ENCODE measurements at regions not wholly inside any gene's neighbourhood (a gene's known extent, or its start where the extent isn't known, plus 50 kb on each side); places are given as distances from the start of the nearest gene placed in this dataset.

DNA sequence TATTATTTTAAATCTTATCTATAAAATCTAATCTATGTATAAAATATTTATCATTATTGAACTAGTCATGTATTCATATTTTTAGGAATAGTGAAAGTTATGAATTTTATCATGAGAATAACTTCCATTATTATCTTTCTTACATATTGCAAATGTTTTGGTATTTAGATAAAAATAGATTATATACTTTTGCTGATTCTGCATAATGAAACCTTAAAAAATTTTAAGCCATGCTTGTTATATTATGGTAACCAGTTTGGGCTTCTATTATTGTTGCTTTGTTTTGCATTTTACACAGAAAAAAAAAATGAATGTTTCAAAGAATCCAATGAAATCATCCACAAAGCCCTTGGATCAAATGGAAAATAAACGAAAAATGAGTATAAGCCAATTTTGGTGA lies 772.5 kb downstream of the NR2F1-AS1 start:
- H3K27ac ChIP-seq (ENCODE audit: low read depth, low read length, severe bottlenecking): no peak overlapping the region
- no peaks in the 10 kb centered on the region for H3K9me3 ChIP-seq (ENCODE audit: control insufficient read depth, low read length)
- H3K4me1 ChIP-seq (ENCODE audit: control insufficient read depth, insufficient read depth, low read length, poor library complexity, severe bottlenecking): no peaks in the 10 kb centered on the region
- no peak overlapping the region for H3K4me3 ChIP-seq (ENCODE audit: extremely low read depth, insufficient read depth, low read length, poor library complexity, severe bottlenecking)
- H3K36me3 ChIP-seq (ENCODE audit: control insufficient read depth, insufficient read depth, low read length): no peaks in the 10 kb centered on the region
- no CpG with 5 or more reads among the region's 1 CpG for WGBS, 2 experiments (ENCODE audit: insufficient coverage in 2 of 2)

- no peaks in the 10 kb centered on the region for H3K4me1 ChIP-seq (ENCODE audit: control insufficient read depth, insufficient read depth, low read length, poor library complexity, severe bottlenecking)
- no peak overlapping the region for H3K4me3 ChIP-seq (ENCODE audit: extremely low read depth, insufficient read depth, low read length, poor library complexity, severe bottlenecking)
- WGBS, 2 experiments (ENCODE audit: insufficient coverage in 2 of 2): 100% methylated on average over 2 to 3 of the region's 4 CpGs
- no peaks in the 10 kb centered on the region for H3K9me3 ChIP-seq (ENCODE audit: control insufficient read depth, low read length)
- H3K36me3 ChIP-seq (ENCODE audit: control insufficient read depth, insufficient read depth, low read length): no peaks in the 10 kb centered on the region
- H3K27ac ChIP-seq (ENCODE audit: low read depth, low read length, severe bottlenecking): no peak overlapping the region
These were observed 773.9 kb downstream of the NR2F1-AS1 start for GRCh38 chr5:92807085-92807484.

DNA sequence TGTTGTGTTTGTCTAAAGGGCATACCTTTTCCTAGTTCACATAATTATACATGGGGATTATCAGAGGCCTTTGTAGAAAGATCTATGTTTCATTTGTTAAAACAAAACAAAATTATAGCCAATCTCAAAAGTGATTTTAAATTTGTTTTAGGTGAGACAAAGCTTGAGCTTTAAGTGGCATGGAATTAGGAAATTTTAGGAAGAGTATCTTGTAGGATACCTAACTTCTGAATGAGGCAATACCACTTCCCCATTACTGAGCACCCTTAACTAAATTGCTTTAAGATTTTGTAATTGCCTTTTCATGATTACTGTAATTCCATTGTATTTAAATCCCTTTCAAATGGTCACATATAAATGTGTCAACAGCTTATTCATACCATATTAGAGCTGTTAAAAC lies 775.6 kb downstream of the NR2F1-AS1 start:
- Histone ChIP-seq H3K27ac (ENCODE audit: low read depth, low read length, severe bottlenecking) (no peak overlapping the region), H3K4me1 (ENCODE audit: control insufficient read depth, insufficient read depth, low read length, poor library complexity, severe bottlenecking) (no peaks in the 10 kb centered on the region), H3K36me3 (ENCODE audit: control insufficient read depth, insufficient read depth, low read length) (no peaks in the 10 kb centered on the region), H3K9me3 (ENCODE audit: control insufficient read depth, low read length) (no peaks in the 10 kb centered on the region), H3K4me3 (ENCODE audit: extremely low read depth, insufficient read depth, low read length, poor library complexity, severe bottlenecking) (no peak overlapping the region)

DNA sequence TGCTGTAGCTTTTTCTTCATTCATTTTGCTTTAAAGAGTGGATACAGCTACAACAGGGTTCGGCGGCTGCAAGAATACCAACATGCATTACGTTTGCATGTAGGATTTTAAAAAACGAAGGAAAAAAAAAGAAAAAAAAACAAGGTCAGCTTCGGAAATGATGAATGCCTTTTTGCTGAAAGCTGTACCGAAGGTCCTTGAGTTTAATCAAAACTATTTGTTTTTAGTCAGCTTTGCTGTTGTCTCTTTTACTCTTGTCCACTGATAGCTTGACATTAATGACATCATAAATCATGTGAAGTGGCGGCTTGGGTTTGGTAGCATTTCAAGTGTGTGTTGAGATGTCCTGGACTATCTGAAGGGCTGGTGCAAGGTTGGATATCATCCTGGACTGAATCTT lies 779.1 kb downstream of the NR2F1-AS1 start:
- no peaks in the 10 kb centered on the region for H3K9me3 ChIP-seq (ENCODE audit: control insufficient read depth, low read length)
- H3K36me3 ChIP-seq (ENCODE audit: control insufficient read depth, insufficient read depth, low read length): no peaks in the 10 kb centered on the region
- 85 to 92% methylated on average over 6 to 7 of the region's 7 CpGs for WGBS, 2 experiments (ENCODE audit: insufficient coverage in 2 of 2)
- H3K27ac ChIP-seq (ENCODE audit: low read depth, low read length, severe bottlenecking): no peak overlapping the region
- H3K4me3 ChIP-seq (ENCODE audit: extremely low read depth, insufficient read depth, low read length, poor library complexity, severe bottlenecking): no peak overlapping the region
- H3K4me1 ChIP-seq (ENCODE audit: control insufficient read depth, insufficient read depth, low read length, poor library complexity, severe bottlenecking): no peaks in the 10 kb centered on the region

GRCh38 chr5:92800365-92800764 lies 780.7 kb downstream of the NR2F1-AS1 start:
- Histone ChIP-seq H3K4me1 (ENCODE audit: control insufficient read depth, insufficient read depth, low read length, poor library complexity, severe bottlenecking) (no peaks in the 10 kb centered on the region), H3K36me3 (ENCODE audit: control insufficient read depth, insufficient read depth, low read length) (no peaks in the 10 kb centered on the region), H3K4me3 (ENCODE audit: extremely low read depth, insufficient read depth, low read length, poor library complexity, severe bottlenecking) (no peak overlapping the region), H3K9me3 (ENCODE audit: control insufficient read depth, low read length) (peaks cover 2% of the 10 kb centered on the region), H3K27ac (ENCODE audit: low read depth, low read length, severe bottlenecking) (no peak overlapping the region)

DNA sequence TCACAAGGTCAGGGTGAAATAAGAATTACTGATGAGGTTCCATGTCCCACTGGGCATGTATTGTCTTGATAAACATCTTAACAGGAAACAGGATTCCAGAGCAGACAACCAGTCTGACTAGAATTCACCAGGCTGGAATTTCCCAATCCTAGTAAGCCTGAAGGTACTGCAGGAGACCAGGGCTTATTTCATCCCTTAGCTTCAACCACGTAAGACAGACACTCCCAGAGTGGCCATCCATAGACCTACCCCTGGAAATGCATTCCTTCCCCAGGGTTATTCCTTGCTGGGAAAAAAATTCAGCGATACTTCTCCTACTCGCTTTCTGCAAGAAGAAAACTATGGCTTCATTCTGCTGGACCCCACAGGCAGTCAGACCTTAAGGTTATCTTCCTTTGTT lies 785.4 kb downstream of the NR2F1-AS1 start:
- H3K4me1 ChIP-seq (ENCODE audit: control insufficient read depth, insufficient read depth, low read length, poor library complexity, severe bottlenecking): no peaks in the 10 kb centered on the region
- no peak overlapping the region for H3K27ac ChIP-seq (ENCODE audit: low read depth, low read length, severe bottlenecking)
- WGBS, 2 experiments (ENCODE audit: insufficient coverage in 2 of 2): 94 to 100% methylated on average over 3 of the region's 3 CpGs
- H3K9me3 ChIP-seq (ENCODE audit: control insufficient read depth, low read length): peaks cover 3% of the 10 kb centered on the region
- no peak overlapping the region for H3K4me3 ChIP-seq (ENCODE audit: extremely low read depth, insufficient read depth, low read length, poor library complexity, severe bottlenecking)
- H3K36me3 ChIP-seq (ENCODE audit: control insufficient read depth, insufficient read depth, low read length): no peaks in the 10 kb centered on the region

DNA sequence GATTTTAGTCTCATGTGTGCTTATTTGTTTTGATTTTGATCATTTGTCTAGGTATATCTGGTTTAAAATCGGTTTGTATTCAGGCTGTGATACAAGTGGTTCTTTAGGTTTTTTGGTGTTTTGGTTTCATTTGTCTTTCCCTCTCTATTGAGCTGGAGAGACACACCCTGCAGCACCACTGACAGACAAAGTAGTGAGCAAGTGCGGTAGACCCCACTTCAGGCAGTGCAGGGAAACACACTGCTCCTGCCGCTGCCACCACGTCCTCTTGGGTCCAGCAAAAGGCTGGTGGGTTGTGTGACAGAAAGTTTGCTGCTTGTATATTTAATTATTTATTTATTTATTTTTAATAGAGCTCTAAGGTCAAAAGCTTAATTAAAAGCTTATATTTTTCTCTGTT lies 801.0 kb downstream of the NR2F1-AS1 start:
- 80% methylated on average over 1 of the region's 4 CpGs; no CpG with 5 or more reads in 1 of the 2 experiments for WGBS, 2 experiments (ENCODE audit: insufficient coverage in 2 of 2)
- no peaks in the 10 kb centered on the region for H3K4me1 ChIP-seq (ENCODE audit: control insufficient read depth, insufficient read depth, low read length, poor library complexity, severe bottlenecking)
- H3K9me3 ChIP-seq (ENCODE audit: control insufficient read depth, low read length): no peaks in the 10 kb centered on the region
- H3K4me3 ChIP-seq (ENCODE audit: extremely low read depth, insufficient read depth, low read length, poor library complexity, severe bottlenecking): no peak overlapping the region
- no peak overlapping the region for H3K27ac ChIP-seq (ENCODE audit: low read depth, low read length, severe bottlenecking)
- no peaks in the 10 kb centered on the region for H3K36me3 ChIP-seq (ENCODE audit: control insufficient read depth, insufficient read depth, low read length)

- no peak overlapping the region for H3K4me3 ChIP-seq (ENCODE audit: extremely low read depth, insufficient read depth, low read length, poor library complexity, severe bottlenecking)
These were observed 801.5 kb downstream of the NR2F1-AS1 start for GRCh38 chr5:92779536-92779935.

GRCh38 chr5:92778261-92778660 lies 802.8 kb downstream of the NR2F1-AS1 start:
- H3K9me3 ChIP-seq (ENCODE audit: control insufficient read depth, low read length): no peaks in the 10 kb centered on the region
- H3K4me3 ChIP-seq (ENCODE audit: extremely low read depth, insufficient read depth, low read length, poor library complexity, severe bottlenecking): no peak overlapping the region
- H3K4me1 ChIP-seq (ENCODE audit: control insufficient read depth, insufficient read depth, low read length, poor library complexity, severe bottlenecking): no peaks in the 10 kb centered on the region
- WGBS, 2 experiments (ENCODE audit: insufficient coverage in 2 of 2): 100% methylated on average over 2 of the region's 3 CpGs
- H3K36me3 ChIP-seq (ENCODE audit: control insufficient read depth, insufficient read depth, low read length): no peaks in the 10 kb centered on the region
- no peak overlapping the region for H3K27ac ChIP-seq (ENCODE audit: low read depth, low read length, severe bottlenecking)

More at GRCh38 chr5:92779536-92779935, 801.5 kb downstream of the NR2F1-AS1 start:
- Histone ChIP-seq H3K9me3 (ENCODE audit: control insufficient read depth, low read length) (no peaks in the 10 kb centered on the region), H3K36me3 (ENCODE audit: control insufficient read depth, insufficient read depth, low read length) (no peaks in the 10 kb centered on the region), H3K4me1 (ENCODE audit: control insufficient read depth, insufficient read depth, low read length, poor library complexity, severe bottlenecking) (no peaks in the 10 kb centered on the region), H3K27ac (ENCODE audit: low read depth, low read length, severe bottlenecking) (no peak overlapping the region)

DNA sequence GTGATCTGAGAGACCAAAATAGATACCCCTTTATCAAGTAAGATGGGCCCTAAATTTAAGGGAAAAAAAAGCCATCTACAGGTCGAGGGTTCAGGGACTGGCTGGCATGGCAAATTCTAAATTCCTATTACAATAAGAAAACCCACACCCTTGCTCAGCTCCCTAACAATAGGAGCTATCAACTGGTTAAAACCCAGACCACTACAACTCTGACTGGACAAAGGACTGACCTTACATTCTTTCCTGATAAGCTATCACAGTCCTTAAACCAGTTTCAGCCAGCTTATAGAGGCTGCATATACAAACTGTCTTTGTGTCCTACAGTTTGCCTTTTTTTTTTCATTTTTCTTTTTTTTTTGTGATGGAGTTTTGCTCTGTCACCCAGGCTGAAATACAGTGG lies 803.6 kb downstream of the NR2F1-AS1 start:
- WGBS, 2 experiments (ENCODE audit: insufficient coverage in 2 of 2): 83% methylated on average over 1 of the region's 1 CpG; no CpG with 5 or more reads in 1 of the 2 experiments
- Histone ChIP-seq H3K9me3 (ENCODE audit: control insufficient read depth, low read length) (no peaks in the 10 kb centered on the region), H3K4me3 (ENCODE audit: extremely low read depth, insufficient read depth, low read length, poor library complexity, severe bottlenecking) (no peak overlapping the region), H3K27ac (ENCODE audit: low read depth, low read length, severe bottlenecking) (no peak overlapping the region), H3K4me1 (ENCODE audit: control insufficient read depth, insufficient read depth, low read length, poor library complexity, severe bottlenecking) (no peaks in the 10 kb centered on the region), H3K36me3 (ENCODE audit: control insufficient read depth, insufficient read depth, low read length) (no peaks in the 10 kb centered on the region)

GRCh38 chr5:92775711-92776615 lies 805.1 kb downstream of the NR2F1-AS1 start:
- H3K27ac ChIP-seq (ENCODE audit: low read depth, low read length, severe bottlenecking): no peak overlapping the region
- H3K36me3 ChIP-seq (ENCODE audit: control insufficient read depth, insufficient read depth, low read length): no peaks in the 10 kb centered on the region
- H3K4me1 ChIP-seq (ENCODE audit: control insufficient read depth, insufficient read depth, low read length, poor library complexity, severe bottlenecking): no peaks in the 10 kb centered on the region
- 76 to 90% methylated on average over 2 to 5 of the region's 5 CpGs for WGBS, 2 experiments (ENCODE audit: insufficient coverage in 2 of 2)
- no peak overlapping the region for H3K4me3 ChIP-seq (ENCODE audit: extremely low read depth, insufficient read depth, low read length, poor library complexity, severe bottlenecking)
- H3K9me3 ChIP-seq (ENCODE audit: control insufficient read depth, low read length): no peaks in the 10 kb centered on the region
